Upper lobe of left lung (tissue), 6 donors: ENCODE measurements at regions not wholly inside any gene's neighbourhood (a gene's known extent, or its start where the extent isn't known, plus 50 kb on each side); places are given as distances from the start of the nearest gene placed in this dataset.
"Not testable (repeated sequence)": the region's sequence is repeated elsewhere in the genome, so short reads cannot be mapped to it uniquely, and the experiment has no call there.

Experiments
- ATAC-seq, 2 donors: fragments of 200-7000 bp; cut with Tn5 transposase; one replicate each; pipeline ENCODE4 v1.9.1; 2022; ENCODE audit warnings: mild to moderate bottlenecking in 2 of 2, moderate library complexity in 2 of 2; ENCODE audit not compliant: low FRiP score in 2 of 2
- DNase-seq, 2 donors: peaks; one replicate each; pipeline ENCODE4 v3.0.0-alpha.2; 2019 to 2020
- H3K27ac ChIP-seq, 4 donors: fragments of 200-600 bp; sonication (generic); one replicate each; pipeline ENCODE4 v1.5.1; 2016 to 2019
- H3K27me3 ChIP-seq, 4 donors: fragments of 200-600 bp; sonication (generic); one replicate each; pipeline ENCODE4 v1.5.1; 2017 to 2019
- H3K36me3 ChIP-seq, 4 donors: fragments of 200-600 bp; sonication (generic); one replicate each; pipeline ENCODE4 v1.5.1; 2016 to 2019
- H3K4me1 ChIP-seq, 4 donors: fragments of 200-600 bp; sonication (generic); one replicate each; pipeline ENCODE4 v1.5.1; 2018 to 2019
- H3K4me3 ChIP-seq, 4 donors: fragments of 200-600 bp; sonication (generic); one replicate each; pipeline ENCODE4 v1.5.1; 2017 to 2019; ENCODE audit warnings: mild to moderate bottlenecking in 2 of 4, moderate library complexity in 1 of 4
- H3K9me3 ChIP-seq, 4 donors: fragments of 200-600 bp; sonication (generic); one replicate each; pipeline ENCODE4 v1.5.1; 2018 to 2019
- EP300 ChIP-seq, 4 donors: sonication (generic); formaldehyde crosslinking; IDR thresholded peaks; one replicate each; pipeline ENCODE4 v1.5.1; 2017; ENCODE audit warnings: antibody characterized with exemption in 4 of 4, control low read depth in 2 of 4
- POLR2A ChIP-seq, 4 donors: fragments of 450-650 bp; IDR thresholded peaks; one replicate each; pipeline ENCODE4 v1.5.1; 2016 to 2017; ENCODE audit warnings: antibody characterized with exemption in 4 of 4, mild to moderate bottlenecking in 2 of 4
- POLR2AphosphoS5 ChIP-seq, 2 donors: sonication (generic); formaldehyde crosslinking; IDR thresholded peaks; one replicate each; pipeline ENCODE4 v1.5.1; 2017; ENCODE audit warnings: antibody characterized with exemption in 2 of 2
- WGBS, 2 donors: methylation state at CpG; one replicate each; pipeline ENCODE4 v1.1.5; 2017 to 2018; 5-methylcytosine and 5-hydroxymethylcytosine counted together
- TF ChIP-seq, protein P1 (sequence below), 6 experiments: fragments of 450-650 bp in 4 of 6; fragments of 200-600 bp in 2 of 6; sonication (generic) in 2 of 6; IDR thresholded peaks; one replicate each; pipeline ENCODE4 v1.5.1; 2016 to 2019; ENCODE audit warnings: antibody characterized with exemption in 6 of 6
- donor health status: DM: no; HTN: no; CAD: no; lungs with moderate emphysema.
- donor health status: DM: no; HTN: yes; CAD: no; lungs with severe emphysema.

DNA sequence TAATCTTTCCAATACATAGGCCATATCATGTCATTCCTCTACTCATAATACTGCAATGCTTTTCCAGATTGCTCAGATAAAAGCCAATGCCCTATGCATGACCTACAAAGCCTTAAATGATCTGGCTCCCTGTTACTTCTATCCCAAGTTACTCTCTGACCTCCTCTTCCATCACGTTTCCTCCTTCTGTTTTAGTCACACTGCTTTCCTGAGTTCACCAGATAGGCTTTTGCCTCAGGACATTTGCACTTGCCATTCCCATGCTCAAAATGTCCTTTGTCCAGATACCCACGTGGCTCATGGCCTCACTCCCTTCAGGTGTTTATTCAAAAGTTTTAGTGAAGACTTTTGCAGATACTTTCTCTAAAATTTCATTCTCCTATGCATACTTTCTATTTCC, 138.7 kb upstream of the PRICKLE1 start:
- no peak for DNase-seq
- peaks cover 0 to 9% (median 3%) of the 10 kb centered on the region in 4 donors for H3K9me3 ChIP-seq
- no peaks in the 10 kb centered on the region for H3K4me1 ChIP-seq
- no peaks in the 10 kb centered on the region for H3K27me3 ChIP-seq
- TF ChIP-seq, protein P1, sequence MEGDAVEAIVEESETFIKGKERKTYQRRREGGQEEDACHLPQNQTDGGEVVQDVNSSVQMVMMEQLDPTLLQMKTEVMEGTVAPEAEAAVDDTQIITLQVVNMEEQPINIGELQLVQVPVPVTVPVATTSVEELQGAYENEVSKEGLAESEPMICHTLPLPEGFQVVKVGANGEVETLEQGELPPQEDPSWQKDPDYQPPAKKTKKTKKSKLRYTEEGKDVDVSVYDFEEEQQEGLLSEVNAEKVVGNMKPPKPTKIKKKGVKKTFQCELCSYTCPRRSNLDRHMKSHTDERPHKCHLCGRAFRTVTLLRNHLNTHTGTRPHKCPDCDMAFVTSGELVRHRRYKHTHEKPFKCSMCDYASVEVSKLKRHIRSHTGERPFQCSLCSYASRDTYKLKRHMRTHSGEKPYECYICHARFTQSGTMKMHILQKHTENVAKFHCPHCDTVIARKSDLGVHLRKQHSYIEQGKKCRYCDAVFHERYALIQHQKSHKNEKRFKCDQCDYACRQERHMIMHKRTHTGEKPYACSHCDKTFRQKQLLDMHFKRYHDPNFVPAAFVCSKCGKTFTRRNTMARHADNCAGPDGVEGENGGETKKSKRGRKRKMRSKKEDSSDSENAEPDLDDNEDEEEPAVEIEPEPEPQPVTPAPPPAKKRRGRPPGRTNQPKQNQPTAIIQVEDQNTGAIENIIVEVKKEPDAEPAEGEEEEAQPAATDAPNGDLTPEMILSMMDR (IDR thresholded peaks at IDR 0.05) = no peak
- TF ChIP-seq POLR2AphosphoS5 (IDR thresholded peaks at IDR 0.05) (no peak), POLR2A (IDR thresholded peaks at IDR 0.05) (no peak), EP300 (IDR thresholded peaks at IDR 0.05) (no peak)
- H3K27ac ChIP-seq = no peak overlapping the region
- H3K36me3 ChIP-seq = no peaks in the 10 kb centered on the region
- no peak for ATAC-seq
- no peak overlapping the region for H3K4me3 ChIP-seq
- 70 to 77% methylated on average over 2 of the region's 2 CpGs for WGBS, 2 donors

DNA sequence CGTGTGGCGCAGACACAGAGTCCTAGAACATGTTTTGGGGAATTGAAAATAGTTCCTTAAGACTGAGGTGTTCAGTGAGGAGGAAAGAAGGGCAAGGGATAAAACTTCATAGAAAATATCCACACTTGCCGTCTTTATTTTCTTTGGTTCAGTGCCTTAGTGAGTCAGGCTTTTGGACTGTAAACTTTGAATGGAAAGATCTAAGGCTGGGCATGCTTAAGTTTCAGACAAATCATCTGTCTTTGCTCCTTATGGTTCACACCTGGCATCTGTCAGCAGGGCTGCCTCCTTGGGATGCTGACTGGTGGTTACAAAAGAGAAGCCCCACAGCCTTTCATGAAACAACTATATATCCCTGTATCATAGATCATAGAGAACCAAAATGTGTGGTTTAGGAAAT, 136.3 kb upstream of the PRICKLE1 start:
- no peak for TF ChIP-seq EP300 (IDR thresholded peaks at IDR 0.05)
- no peak for TF ChIP-seq POLR2AphosphoS5 (IDR thresholded peaks at IDR 0.05)
- TF ChIP-seq POLR2A (IDR thresholded peaks at IDR 0.05) = no peak
- TF ChIP-seq, protein P1 (IDR thresholded peaks at IDR 0.05) = no peak
- peaks cover 0 to 9% (median 3%) of the 10 kb centered on the region in 4 donors for H3K9me3 ChIP-seq
- no peaks in the 10 kb centered on the region for H3K27me3 ChIP-seq
- WGBS, 2 donors = 81 to 90% methylated on average over 3 of the region's 3 CpGs
- no peak for ATAC-seq
- H3K36me3 ChIP-seq = no peaks in the 10 kb centered on the region
- no peaks in the 10 kb centered on the region for H3K4me1 ChIP-seq
- no peak overlapping the region for H3K4me3 ChIP-seq
- H3K27ac ChIP-seq = no peak overlapping the region
- DNase-seq = no peak

DNA sequence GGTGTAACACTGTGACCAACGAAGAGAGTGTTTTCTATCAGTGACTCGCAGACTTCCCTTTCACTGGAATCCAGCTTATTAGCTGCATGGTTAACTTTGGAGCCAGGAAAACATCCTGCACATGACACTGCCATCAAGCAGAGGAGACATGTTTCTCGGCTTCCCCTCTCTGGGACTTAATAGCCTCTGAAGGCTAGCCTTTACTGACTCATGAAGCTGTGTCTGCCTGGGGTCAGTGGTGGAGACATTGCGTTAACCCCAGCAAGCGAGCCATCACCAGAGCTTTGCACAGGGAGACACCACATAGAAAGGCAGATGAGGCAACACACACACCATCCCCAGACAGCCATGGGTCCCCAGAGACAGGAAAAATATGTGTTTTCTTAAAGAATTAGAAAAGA, 126.9 kb upstream of the PRICKLE1 start:
- ATAC-seq = peak in 1 of 2 donors; percentile 82

DNA sequence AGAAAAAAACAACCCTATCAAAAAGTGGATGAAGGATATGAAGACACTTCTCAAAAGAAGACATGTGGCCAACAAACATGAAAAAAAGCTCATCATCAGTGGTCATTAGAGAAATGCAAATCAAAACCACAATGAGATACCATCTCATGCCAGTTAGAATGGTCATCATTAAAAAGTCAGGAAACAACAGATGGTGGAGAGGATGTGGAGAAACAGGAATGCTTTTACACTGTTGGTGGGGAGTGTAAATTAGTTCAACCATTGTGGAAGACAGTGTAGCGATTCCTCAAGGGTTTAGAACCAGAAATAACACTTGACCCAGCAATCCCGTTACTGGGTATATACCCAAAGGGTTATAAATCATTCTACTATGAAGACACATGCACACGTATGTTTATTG, 124.0 kb upstream of the PRICKLE1 start:
- H3K27ac ChIP-seq = not testable (repeated sequence)

More for the DNA sequence above, 126.9 kb upstream of the PRICKLE1 start:
- Histone ChIP-seq H3K4me1 (no peaks in the 10 kb centered on the region), H3K9me3 (no peaks in the 10 kb centered on the region), H3K27ac (no peak overlapping the region), H3K27me3 (no peaks in the 10 kb centered on the region), H3K4me3 (no peak overlapping the region), H3K36me3 (no peaks in the 10 kb centered on the region)
- DNase-seq = no peak
- whole genome bisulfite sequencing, 2 donors = 52 to 68% methylated on average over 5 of the region's 5 CpGs
- TF ChIP-seq EP300 (IDR thresholded peaks at IDR 0.05) (no peak), POLR2AphosphoS5 (IDR thresholded peaks at IDR 0.05) (no peak), POLR2A (IDR thresholded peaks at IDR 0.05) (no peak)
- TF ChIP-seq, protein P1 (IDR thresholded peaks at IDR 0.05) = no peak

DNA sequence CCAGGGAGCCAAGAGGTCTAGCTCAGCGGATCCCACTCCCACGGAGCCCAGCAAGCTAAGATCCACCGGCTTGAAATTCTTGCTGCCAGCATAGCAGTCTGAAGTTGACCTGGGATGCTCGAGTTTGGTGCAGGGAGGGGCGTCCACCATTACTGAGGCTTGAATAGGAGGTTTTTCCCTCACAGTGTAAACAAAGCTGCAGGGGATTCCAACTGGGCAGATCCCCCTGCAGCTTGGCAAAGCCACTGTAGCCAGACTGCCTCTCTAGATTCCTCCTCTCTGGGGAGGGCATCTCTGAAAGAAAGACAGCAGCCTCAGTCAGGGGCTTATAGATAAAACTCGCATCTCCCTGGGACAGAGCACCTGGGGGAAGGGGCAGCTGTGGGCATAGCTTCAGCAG, 118.8 kb upstream of the PRICKLE1 start:
- H3K4me3 ChIP-seq, ATAC-seq, H3K9me3 ChIP-seq, H3K27ac ChIP-seq, H3K27me3 ChIP-seq, H3K4me1 ChIP-seq, H3K36me3 ChIP-seq, DNase-seq: not testable (repeated sequence)
- 70 to 78% methylated on average over 1 to 6 of the region's 6 CpGs for WGBS, 2 donors

More for the DNA sequence above, 124.0 kb upstream of the PRICKLE1 start:
- not testable (repeated sequence) for DNase-seq, H3K27me3 ChIP-seq, H3K9me3 ChIP-seq, H3K36me3 ChIP-seq, H3K4me1 ChIP-seq, H3K4me3 ChIP-seq, ATAC-seq
- WGBS, 2 donors = 92 to 94% methylated on average over 3 of the region's 3 CpGs

DNA sequence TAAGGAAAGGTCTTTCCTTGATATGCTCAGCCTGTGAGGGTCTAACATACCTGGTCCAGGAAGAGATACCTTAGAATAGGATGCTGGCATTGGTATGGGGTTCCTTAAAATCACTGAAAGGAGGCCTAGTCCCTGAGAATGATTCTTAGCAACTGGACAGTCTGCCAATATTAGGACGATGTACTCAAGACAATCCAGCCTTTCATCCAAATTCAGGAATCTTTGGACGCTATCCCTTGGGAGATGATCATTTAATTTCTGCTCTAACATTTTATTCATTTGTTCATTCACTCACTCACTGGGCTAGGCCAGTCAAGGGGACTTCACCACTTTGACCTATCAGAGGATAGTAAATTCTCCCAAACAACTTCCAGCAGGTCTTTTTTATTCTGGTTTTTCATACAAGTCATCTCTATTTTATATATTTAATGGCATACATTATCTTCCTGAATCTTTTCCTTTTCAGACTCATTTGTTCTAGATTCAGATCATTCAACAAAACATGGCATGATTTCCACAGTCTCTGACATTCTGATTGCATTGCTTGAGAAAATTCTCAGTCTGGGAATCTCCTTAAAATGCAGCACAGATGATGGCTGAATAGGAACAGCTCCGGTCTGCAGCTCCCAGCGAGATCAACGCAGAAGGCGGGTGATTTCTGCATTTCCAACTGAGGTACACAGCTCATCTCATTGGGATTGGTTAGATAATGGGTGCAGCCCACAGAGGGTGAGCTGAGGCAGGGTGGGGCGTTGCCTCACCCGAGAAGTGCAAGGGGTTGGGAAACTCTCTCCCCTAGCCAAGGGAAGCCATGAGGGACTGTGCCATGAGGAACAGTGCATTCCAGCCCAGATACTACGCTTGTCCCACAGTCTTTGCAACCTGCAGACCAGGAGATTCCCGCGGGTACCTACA, 118.0 kb upstream of the PRICKLE1 start:
- 83 to 90% methylated on average over 11 of the region's 11 CpGs for WGBS, 2 donors
- Histone ChIP-seq H3K36me3 (no peaks in the 10 kb centered on the region), H3K9me3 (no peaks in the 10 kb centered on the region), H3K4me1 (peaks cover 0 to 3% (median 0%) of the 10 kb centered on the region in 4 donors), H3K4me3 (no peak overlapping the region), H3K27me3 (no peaks in the 10 kb centered on the region), H3K27ac (no peak overlapping the region)
- no peak for ATAC-seq
- TF ChIP-seq POLR2AphosphoS5 (IDR thresholded peaks at IDR 0.05) = no peak
- no peak for TF ChIP-seq EP300 (IDR thresholded peaks at IDR 0.05)
- no peak for DNase-seq
